Neural progenitor cell (in vitro differentiated cells): ENCODE measurements at regions not wholly inside any gene's neighbourhood (a gene's known extent, or its start where the extent isn't known, plus 50 kb on each side); places are given as distances from the start of the nearest gene placed in this dataset.

Source experiments
- DNase-seq: peaks from one replicate; pipeline ENCODE4 v3.0.0-alpha.2; 2016; ENCODE audit warnings: low spot score
- H2AFZ ChIP-seq: fragments of 200-600 bp; sonication (generic); replicated peaks from 2 replicates; pipeline ENCODE4 v1.6.1; 2016; ENCODE audit warnings: antibody characterized with exemption
- H3F3A ChIP-seq: fragments of 200-600 bp; sonication (generic); 2 replicates; pipeline ENCODE4 v1.6.1; 2016; ENCODE audit warnings: antibody characterized with exemption, low read depth
- H3K27ac ChIP-seq: fragments of 200-600 bp; sonication (generic); 2 replicates; pipeline ENCODE4 v1.5.1; 2016; ENCODE audit warnings: mild to moderate bottlenecking
- H3K27me3 ChIP-seq: fragments of 200-600 bp; sonication (generic); 2 replicates; pipeline ENCODE4 v1.6.1; 2016; ENCODE audit warnings: mild to moderate bottlenecking, moderate library complexity
- H3K36me3 ChIP-seq: fragments of 200-600 bp; sonication (generic); 2 replicates; pipeline ENCODE4 v1.5.1; 2016
- H3K4me1 ChIP-seq: fragments of 200-600 bp; sonication (generic); 2 replicates; pipeline ENCODE4 v1.6.1; 2016; ENCODE audit warnings: mixed run types
- H3K4me2 ChIP-seq: fragments of 200-600 bp; sonication (generic); 2 replicates; pipeline ENCODE4 v1.6.1; 2016
- H3K4me3 ChIP-seq: fragments of 200-600 bp; sonication (generic); 2 replicates; pipeline ENCODE4 v1.5.1; 2016
- H3K79me2 ChIP-seq: fragments of 200-600 bp; sonication (generic); 2 replicates; pipeline ENCODE4 v1.6.1; 2016; ENCODE audit warnings: low read depth
- H3K9ac ChIP-seq: fragments of 200-600 bp; sonication (generic); 2 replicates; pipeline ENCODE4 v1.6.1; 2016
- H3K9me3 ChIP-seq: fragments of 200-600 bp; sonication (generic); 2 replicates; pipeline ENCODE4 v1.5.1; 2016; ENCODE audit warnings: low read depth
- H4K20me1 ChIP-seq: fragments of 200-600 bp; sonication (generic); 2 replicates; pipeline ENCODE4 v1.6.1; 2016; ENCODE audit warnings: low read depth
- H3K27ac Mint-ChIP-seq: 3 replicates; pipeline ENCODE4 v1.8.0; 2021; ENCODE audit warnings: mixed read lengths
- H3K27me3 Mint-ChIP-seq: 2 replicates; pipeline ENCODE4 v1.8.0; 2022; ENCODE audit warnings: low read depth, mild to moderate bottlenecking, inconsistent platforms, moderate library complexity, mixed read lengths; ENCODE audit not compliant: insufficient read depth
- H3K36me3 Mint-ChIP-seq: 3 replicates; pipeline ENCODE4 v1.8.0; 2021; ENCODE audit warnings: mixed read lengths
- H3K4me1 Mint-ChIP-seq: 3 replicates; pipeline ENCODE4 v1.8.0; 2021; ENCODE audit warnings: mixed read lengths
- H3K4me3 Mint-ChIP-seq: 3 replicates; pipeline ENCODE4 v1.8.0; 2021; ENCODE audit warnings: mild to moderate bottlenecking, moderate library complexity, mixed read lengths
- H3K9me3 Mint-ChIP-seq: 3 replicates; pipeline ENCODE4 v1.8.0; 2020; ENCODE audit warnings: mixed read lengths
- EZH2 ChIP-seq: fragments of 200-600 bp; sonication (generic); IDR thresholded peaks from 2 replicates; pipeline ENCODE4 v1.6.1; 2017; ENCODE audit warnings: antibody characterized with exemption, mild to moderate bottlenecking, moderate library complexity
- EZH2phosphoT487 ChIP-seq: fragments of 200-600 bp; sonication (generic); IDR thresholded peaks from 2 replicates; pipeline ENCODE4 v1.6.1; 2017; ENCODE audit warnings: antibody characterized with exemption
- TF ChIP-seq, protein P1 (sequence below): fragments of 200-600 bp; sonication (generic); IDR thresholded peaks from 2 replicates; pipeline ENCODE4 v1.5.1; 2017; ENCODE audit warnings: antibody characterized with exemption, mild to moderate bottlenecking

DNA sequence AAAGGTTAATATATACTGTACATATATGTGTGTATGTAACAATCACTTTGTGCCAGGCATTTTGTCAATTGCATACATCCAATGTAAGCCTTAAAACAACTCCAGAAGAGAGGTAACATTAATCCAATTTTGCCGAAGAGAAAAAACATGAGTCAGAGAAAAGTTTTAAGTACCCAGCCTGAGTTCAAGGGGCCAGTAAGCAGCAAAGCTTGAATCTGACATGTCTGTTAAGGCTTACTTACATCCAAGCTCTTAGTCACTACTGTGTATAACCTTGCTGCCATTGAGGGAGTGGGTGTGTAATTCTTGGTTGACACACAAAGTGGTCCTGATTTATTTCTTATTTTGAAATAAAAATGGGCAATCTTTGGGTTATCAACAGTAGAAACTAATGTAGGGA, 360.4 kb upstream of the LYPLAL1 start:
- H3K9me3 ChIP-seq, result no peaks in the 10 kb centered on the region
- DNase-seq, result no peak
- Mint-ChIP-seq H3K36me3 (no peaks in the 10 kb centered on the region), H3K27me3 (no peaks in the 10 kb centered on the region), H3K9me3 (no peaks in the 10 kb centered on the region), H3K4me1 (peaks cover 13% of the 10 kb centered on the region), H3K4me3 (no peak overlapping the region), H3K27ac (no peak overlapping the region)
- H4K20me1 ChIP-seq, result no peaks in the 10 kb centered on the region
- no peaks in the 10 kb centered on the region for H3F3A ChIP-seq
- no peak overlapping the region for H3K4me3 ChIP-seq
- no peaks in the 10 kb centered on the region for H3K4me1 ChIP-seq
- H3K36me3 ChIP-seq, result no peaks in the 10 kb centered on the region
- no peaks in the 10 kb centered on the region for H3K79me2 ChIP-seq
- H3K4me2 ChIP-seq, result no peak overlapping the region
- TF ChIP-seq EZH2phosphoT487 (no peak), EZH2 (no peak)
- TF ChIP-seq, protein P1, sequence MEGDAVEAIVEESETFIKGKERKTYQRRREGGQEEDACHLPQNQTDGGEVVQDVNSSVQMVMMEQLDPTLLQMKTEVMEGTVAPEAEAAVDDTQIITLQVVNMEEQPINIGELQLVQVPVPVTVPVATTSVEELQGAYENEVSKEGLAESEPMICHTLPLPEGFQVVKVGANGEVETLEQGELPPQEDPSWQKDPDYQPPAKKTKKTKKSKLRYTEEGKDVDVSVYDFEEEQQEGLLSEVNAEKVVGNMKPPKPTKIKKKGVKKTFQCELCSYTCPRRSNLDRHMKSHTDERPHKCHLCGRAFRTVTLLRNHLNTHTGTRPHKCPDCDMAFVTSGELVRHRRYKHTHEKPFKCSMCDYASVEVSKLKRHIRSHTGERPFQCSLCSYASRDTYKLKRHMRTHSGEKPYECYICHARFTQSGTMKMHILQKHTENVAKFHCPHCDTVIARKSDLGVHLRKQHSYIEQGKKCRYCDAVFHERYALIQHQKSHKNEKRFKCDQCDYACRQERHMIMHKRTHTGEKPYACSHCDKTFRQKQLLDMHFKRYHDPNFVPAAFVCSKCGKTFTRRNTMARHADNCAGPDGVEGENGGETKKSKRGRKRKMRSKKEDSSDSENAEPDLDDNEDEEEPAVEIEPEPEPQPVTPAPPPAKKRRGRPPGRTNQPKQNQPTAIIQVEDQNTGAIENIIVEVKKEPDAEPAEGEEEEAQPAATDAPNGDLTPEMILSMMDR, result no peak
- no peaks in the 10 kb centered on the region for H3K27me3 ChIP-seq
- H3K27ac ChIP-seq, result no peak overlapping the region
- H3K9ac ChIP-seq, result no peak overlapping the region
- no peak overlapping the region for H2AFZ ChIP-seq

DNA sequence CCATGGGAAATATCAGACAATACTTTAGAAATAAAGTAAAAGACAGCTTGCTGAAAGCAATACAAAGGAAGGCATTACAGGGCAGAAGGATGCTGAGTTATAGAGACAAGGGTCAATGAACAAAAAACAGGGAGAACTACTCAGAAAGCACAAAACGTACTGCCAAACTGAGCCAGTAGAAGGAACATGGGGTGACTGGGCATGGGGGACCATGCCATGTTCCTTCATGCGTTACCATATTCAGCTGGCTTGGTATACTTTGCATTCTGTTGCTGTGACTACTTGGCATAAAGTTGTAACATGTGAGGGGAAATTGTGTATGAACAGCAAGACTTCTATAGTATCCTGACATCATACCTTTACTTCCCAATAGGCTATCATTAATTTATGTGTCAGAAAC, 358.6 kb upstream of the LYPLAL1 start:
- H3K9me3 Mint-ChIP-seq, result no peaks in the 10 kb centered on the region
- H3K9me3 ChIP-seq, result no peaks in the 10 kb centered on the region

DNA sequence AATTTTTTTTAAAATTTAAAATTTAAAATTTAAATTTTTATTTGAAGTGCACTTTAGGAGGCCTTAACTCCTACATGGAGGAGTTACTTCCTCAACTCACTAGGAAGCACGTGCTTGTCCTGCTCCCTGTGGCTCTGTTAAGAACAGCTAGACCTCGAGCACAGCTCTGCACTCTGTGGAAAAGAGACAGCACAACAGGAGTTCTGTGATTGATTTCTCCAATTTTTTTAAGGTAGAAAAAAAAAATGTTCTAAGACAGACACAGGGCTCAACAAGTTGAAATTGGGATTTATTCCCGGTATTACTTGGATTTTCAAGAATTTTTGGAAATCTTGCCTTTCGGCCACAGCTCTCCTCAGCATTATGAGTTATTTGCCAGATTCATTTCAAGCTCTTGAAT, 356.6 kb upstream of the LYPLAL1 start:
- Histone ChIP-seq H3K4me1 (no peaks in the 10 kb centered on the region), H3K4me2 (no peak overlapping the region), H4K20me1 (no peaks in the 10 kb centered on the region), H3K27ac (no peak overlapping the region), H2AFZ (no peak overlapping the region), H3K79me2 (no peaks in the 10 kb centered on the region), H3K9me3 (no peaks in the 10 kb centered on the region), H3F3A (no peaks in the 10 kb centered on the region), H3K27me3 (no peaks in the 10 kb centered on the region), H3K9ac (no peak overlapping the region), H3K4me3 (no peak overlapping the region), H3K36me3 (no peaks in the 10 kb centered on the region)
- Mint-ChIP-seq H3K4me1 (peaks cover 15% of the 10 kb centered on the region), H3K27me3 (no peaks in the 10 kb centered on the region), H3K27ac (no peak overlapping the region), H3K36me3 (no peaks in the 10 kb centered on the region), H3K9me3 (no peaks in the 10 kb centered on the region), H3K4me3 (no peak overlapping the region)
- no peak for TF ChIP-seq EZH2phosphoT487
- TF ChIP-seq, protein P1, result no peak
- TF ChIP-seq EZH2, result no peak
- no peak for DNase-seq

More for the DNA sequence above, 358.6 kb upstream of the LYPLAL1 start:
- DNase-seq, result no peak
- H3K4me1 ChIP-seq, result no peaks in the 10 kb centered on the region
- Mint-ChIP-seq H3K4me3 (no peak overlapping the region), H3K27ac (no peak overlapping the region), H3K36me3 (no peaks in the 10 kb centered on the region), H3K4me1 (peaks cover 15% of the 10 kb centered on the region), H3K27me3 (no peaks in the 10 kb centered on the region)
- H3K4me3 ChIP-seq, result no peak overlapping the region
- H2AFZ ChIP-seq, result no peak overlapping the region
- no peaks in the 10 kb centered on the region for H3K27me3 ChIP-seq
- no peaks in the 10 kb centered on the region for H3K36me3 ChIP-seq
- H3F3A ChIP-seq, result no peaks in the 10 kb centered on the region
- H3K9ac ChIP-seq, result no peak overlapping the region
- no peak overlapping the region for H3K4me2 ChIP-seq
- H4K20me1 ChIP-seq, result no peaks in the 10 kb centered on the region
- no peak for TF ChIP-seq EZH2phosphoT487
- TF ChIP-seq, protein P1, result no peak
- TF ChIP-seq EZH2, result no peak
- no peak overlapping the region for H3K27ac ChIP-seq
- H3K79me2 ChIP-seq, result no peaks in the 10 kb centered on the region
